ENCODE measurements at regions not wholly inside any gene's neighbourhood (a gene's known extent, or its start where the extent isn't known, plus 50 kb on each side); places are given as distances from the start of the nearest gene placed in this dataset.

DNA sequence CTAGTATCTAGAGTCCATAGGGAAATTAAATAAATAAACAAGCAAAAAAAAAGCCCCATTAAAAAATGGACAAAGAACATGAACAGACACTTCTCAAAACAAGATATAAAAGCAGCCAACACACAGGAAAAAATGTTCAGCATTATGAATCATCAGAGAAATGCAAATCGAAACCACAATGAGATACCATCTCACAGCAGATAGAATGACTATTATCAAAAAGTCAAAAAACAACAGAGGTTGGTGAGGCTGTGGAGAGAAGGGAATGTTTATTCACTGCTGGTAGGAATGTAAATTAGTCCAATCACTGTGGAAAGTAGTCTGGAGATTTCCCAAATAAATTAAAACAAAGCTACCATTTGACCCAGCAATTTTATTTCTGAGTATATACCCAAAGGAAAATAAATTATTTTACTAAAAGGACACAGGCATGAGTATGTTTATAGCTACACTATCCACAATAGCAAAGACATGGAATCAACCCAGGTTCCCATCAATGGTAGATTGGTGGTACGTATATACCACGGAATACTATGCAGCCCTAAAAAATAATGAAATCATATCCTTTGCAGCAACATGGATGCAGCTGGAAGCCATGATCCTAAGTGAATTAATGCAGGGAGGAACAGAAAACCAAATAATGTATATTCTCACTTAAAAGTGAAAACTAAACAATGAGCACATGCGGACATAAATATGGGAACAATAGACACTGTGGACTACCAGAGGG lies 366.5 kb upstream of the SEMA3C start:
- TF ChIP-seq, protein P1, sequence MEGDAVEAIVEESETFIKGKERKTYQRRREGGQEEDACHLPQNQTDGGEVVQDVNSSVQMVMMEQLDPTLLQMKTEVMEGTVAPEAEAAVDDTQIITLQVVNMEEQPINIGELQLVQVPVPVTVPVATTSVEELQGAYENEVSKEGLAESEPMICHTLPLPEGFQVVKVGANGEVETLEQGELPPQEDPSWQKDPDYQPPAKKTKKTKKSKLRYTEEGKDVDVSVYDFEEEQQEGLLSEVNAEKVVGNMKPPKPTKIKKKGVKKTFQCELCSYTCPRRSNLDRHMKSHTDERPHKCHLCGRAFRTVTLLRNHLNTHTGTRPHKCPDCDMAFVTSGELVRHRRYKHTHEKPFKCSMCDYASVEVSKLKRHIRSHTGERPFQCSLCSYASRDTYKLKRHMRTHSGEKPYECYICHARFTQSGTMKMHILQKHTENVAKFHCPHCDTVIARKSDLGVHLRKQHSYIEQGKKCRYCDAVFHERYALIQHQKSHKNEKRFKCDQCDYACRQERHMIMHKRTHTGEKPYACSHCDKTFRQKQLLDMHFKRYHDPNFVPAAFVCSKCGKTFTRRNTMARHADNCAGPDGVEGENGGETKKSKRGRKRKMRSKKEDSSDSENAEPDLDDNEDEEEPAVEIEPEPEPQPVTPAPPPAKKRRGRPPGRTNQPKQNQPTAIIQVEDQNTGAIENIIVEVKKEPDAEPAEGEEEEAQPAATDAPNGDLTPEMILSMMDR (optimal IDR thresholded peaks at IDR 0.05 in 1 of 3, IDR thresholded peaks at IDR 0.05 in 1 of 3, conservative IDR thresholded peaks at IDR 0.05 in 1 of 3; ENCODE audit: extremely low read depth in 1 of 3, insufficient read depth in 2 of 3, low read length in 3 of 3) = no peak
- no peak for TF ChIP-seq EZH2 (IDR thresholded peaks at IDR 0.05; ENCODE audit: low read length)
- dilution Hi-C loops (cut with MboI; ENCODE audit: extremely low pct_ligation_motif_present, low sequenced_read_pairs) = no loop called here
- H2AFZ ChIP-seq (ENCODE audit: control insufficient read depth, low read length) = peak overlapping the region; percentile 19
- DNase-seq (ENCODE audit: low read depth, low spot score) (peak; percentile 57), FAIRE-seq (peak; percentile 81)
- peak overlapping the region in 1 of 3 experiments; percentile 46 for H3K4me3 ChIP-seq (ENCODE audit: control insufficient read depth in 2 of 3, extremely low read depth in 1 of 3, insufficient read depth in 2 of 3, low read depth in 1 of 3, low read length in 3 of 3)
- no peaks in the 10 kb centered on the region for H3K27me3 ChIP-seq (ENCODE audit: control insufficient read depth, extremely low read depth, insufficient read depth, low read length)
- no peaks in the 10 kb centered on the region for H3K36me3 ChIP-seq (ENCODE audit: control insufficient read depth in 2 of 2, extremely low read depth in 1 of 2, insufficient read depth in 2 of 2, low read length in 2 of 2)
- peaks cover 21% of the 10 kb centered on the region for H3K4me1 ChIP-seq (ENCODE audit: control insufficient read depth, extremely low read depth, insufficient read depth, low read length)
- H3K9me1 ChIP-seq (ENCODE audit: control insufficient read depth, extremely low read depth, insufficient read depth, low read length) = no peaks in the 10 kb centered on the region
- peaks cover 2% of the 10 kb centered on the region for H3K9me3 ChIP-seq (ENCODE audit: control insufficient read depth, low read depth, low read length)
- H3K4me2 ChIP-seq (ENCODE audit: control insufficient read depth, extremely low read depth, insufficient read depth, low read depth, low read length) = peak overlapping the region; percentile 32
- H3K27ac ChIP-seq (ENCODE audit: control insufficient read depth, insufficient read depth, low read length) = peak overlapping the region; percentile 75
- H3K9ac ChIP-seq (ENCODE audit: control insufficient read depth, extremely low read depth, insufficient read depth, low read length) = no peak overlapping the region
- H4K20me1 ChIP-seq (ENCODE audit: control insufficient read depth, extremely low read depth, insufficient read depth, low read length) = no peaks in the 10 kb centered on the region
- no peaks in the 10 kb centered on the region for H3K79me2 ChIP-seq (ENCODE audit: control insufficient read depth, insufficient read depth, low read length)

DNA sequence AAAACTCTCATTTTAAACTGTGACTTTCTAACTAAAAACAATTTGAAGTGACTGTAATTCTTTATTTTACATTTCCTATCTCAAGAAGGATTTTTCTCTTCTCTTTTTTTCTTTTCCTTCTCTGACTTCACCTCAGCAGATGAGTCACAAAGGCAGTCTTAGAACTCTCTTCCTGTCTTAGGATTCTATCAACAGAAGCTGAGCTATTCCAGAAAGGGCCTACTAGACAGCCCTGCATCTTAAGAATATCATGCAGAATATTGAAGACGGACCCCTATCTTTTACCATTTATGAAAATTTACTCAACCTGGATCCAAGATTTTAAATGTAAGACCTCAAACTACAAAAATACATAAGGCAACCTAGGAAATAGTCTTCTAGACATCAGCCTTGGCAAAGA lies 365.7 kb upstream of the SEMA3C start:
- H3K36me3 ChIP-seq (ENCODE audit: control insufficient read depth in 2 of 2, extremely low read depth in 1 of 2, insufficient read depth in 2 of 2, low read length in 2 of 2) = no peaks in the 10 kb centered on the region
- H3K27me3 ChIP-seq (ENCODE audit: control insufficient read depth, extremely low read depth, insufficient read depth, low read length) = no peaks in the 10 kb centered on the region
- H3K4me2 ChIP-seq (ENCODE audit: control insufficient read depth, extremely low read depth, insufficient read depth, low read depth, low read length) = peak overlapping the region; percentile 32
- H3K9me3 ChIP-seq (ENCODE audit: control insufficient read depth, low read depth, low read length) = peaks cover 2% of the 10 kb centered on the region
- dilution Hi-C loops (cut with MboI; ENCODE audit: extremely low pct_ligation_motif_present, low sequenced_read_pairs) = no loop called here
- TF ChIP-seq, protein P1 (optimal IDR thresholded peaks at IDR 0.05 in 1 of 3, IDR thresholded peaks at IDR 0.05 in 1 of 3, conservative IDR thresholded peaks at IDR 0.05 in 1 of 3; ENCODE audit: extremely low read depth in 1 of 3, insufficient read depth in 2 of 3, low read length in 3 of 3) = no peak
- no peak for TF ChIP-seq EZH2 (IDR thresholded peaks at IDR 0.05; ENCODE audit: low read length)
- no peaks in the 10 kb centered on the region for H4K20me1 ChIP-seq (ENCODE audit: control insufficient read depth, extremely low read depth, insufficient read depth, low read length)
- H3K4me3 ChIP-seq (ENCODE audit: control insufficient read depth in 2 of 3, extremely low read depth in 1 of 3, insufficient read depth in 2 of 3, low read depth in 1 of 3, low read length in 3 of 3) = peak overlapping the region in 1 of 3 experiments; percentile 46
- no peak overlapping the region for H3K9ac ChIP-seq (ENCODE audit: control insufficient read depth, extremely low read depth, insufficient read depth, low read length)
- H3K9me1 ChIP-seq (ENCODE audit: control insufficient read depth, extremely low read depth, insufficient read depth, low read length) = no peaks in the 10 kb centered on the region
- FAIRE-seq (peak; percentile 63), DNase-seq (ENCODE audit: low read depth, low spot score) (peak; percentile 28)
- H3K27ac ChIP-seq (ENCODE audit: control insufficient read depth, insufficient read depth, low read length) = peak overlapping the region; percentile 75
- peak overlapping the region; percentile 49 for H2AFZ ChIP-seq (ENCODE audit: control insufficient read depth, low read length)
- peaks cover 26% of the 10 kb centered on the region for H3K4me1 ChIP-seq (ENCODE audit: control insufficient read depth, extremely low read depth, insufficient read depth, low read length)
- H3K79me2 ChIP-seq (ENCODE audit: control insufficient read depth, insufficient read depth, low read length) = no peaks in the 10 kb centered on the region
